T-helper 2 cell treated with Interferon-gamma antibody and Interleukin-4, amounts not matched to agents 5 μg/mL and 100 μg/mL, for 36 hours (primary cell): ENCODE measurements at regions not wholly inside any gene's neighbourhood (a gene's known extent, or its start where the extent isn't known, plus 50 kb on each side); places are given as distances from the start of the nearest gene placed in this dataset.

Experiments used
- DNase-seq: peaks from one replicate; pipeline ENCODE4 v3.0.0; 2021; ENCODE audit warnings: low spot score
- H3K27ac Mint-ChIP-seq: one replicate; pipeline ENCODE4 v1.8.0; 2021; ENCODE audit warnings: mild to moderate bottlenecking, mixed read lengths
- H3K27me3 Mint-ChIP-seq: one replicate; pipeline ENCODE4 v1.8.0; 2021; ENCODE audit warnings: low read depth, mixed read lengths
- H3K36me3 Mint-ChIP-seq: one replicate; pipeline ENCODE4 v1.8.0; 2021; ENCODE audit warnings: low read depth, mixed read lengths
- H3K4me1 Mint-ChIP-seq: one replicate; pipeline ENCODE4 v1.8.0; 2021; ENCODE audit warnings: low read depth, mixed read lengths
- H3K4me3 Mint-ChIP-seq: one replicate; pipeline ENCODE4 v1.8.0; 2022; ENCODE audit warnings: mild to moderate bottlenecking, moderate library complexity, mixed read lengths
- H3K9me3 Mint-ChIP-seq: one replicate; pipeline ENCODE4 v1.8.0; 2021; ENCODE audit warnings: mixed read lengths

DNA sequence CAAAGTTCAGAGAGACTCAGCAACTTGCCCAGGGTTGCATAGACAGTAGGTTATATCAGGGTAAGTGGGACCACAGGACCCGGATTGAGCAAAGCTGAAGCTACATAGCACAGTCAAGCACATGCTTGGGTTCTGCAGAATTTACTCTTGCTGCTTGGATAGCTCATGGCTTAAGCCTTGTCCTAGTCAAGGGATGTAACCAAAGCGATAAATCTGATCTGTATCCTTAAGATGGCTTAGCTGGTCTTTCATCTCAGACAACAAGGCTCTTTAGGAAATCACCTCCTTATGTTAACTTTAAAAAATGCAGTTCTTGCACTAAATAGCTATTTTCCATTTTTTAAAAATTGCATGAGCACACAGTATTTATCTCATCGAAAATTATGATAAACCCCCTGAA is 158.5 kb downstream of the LPIN1 start:
- Mint-ChIP-seq H3K4me3 (no peak overlapping the region), H3K4me1 (no peaks in the 10 kb centered on the region), H3K9me3 (no peaks in the 10 kb centered on the region), H3K27me3 (no peaks in the 10 kb centered on the region), H3K27ac (no peak overlapping the region), H3K36me3 (no peaks in the 10 kb centered on the region)
- no peak for DNase-seq

DNA sequence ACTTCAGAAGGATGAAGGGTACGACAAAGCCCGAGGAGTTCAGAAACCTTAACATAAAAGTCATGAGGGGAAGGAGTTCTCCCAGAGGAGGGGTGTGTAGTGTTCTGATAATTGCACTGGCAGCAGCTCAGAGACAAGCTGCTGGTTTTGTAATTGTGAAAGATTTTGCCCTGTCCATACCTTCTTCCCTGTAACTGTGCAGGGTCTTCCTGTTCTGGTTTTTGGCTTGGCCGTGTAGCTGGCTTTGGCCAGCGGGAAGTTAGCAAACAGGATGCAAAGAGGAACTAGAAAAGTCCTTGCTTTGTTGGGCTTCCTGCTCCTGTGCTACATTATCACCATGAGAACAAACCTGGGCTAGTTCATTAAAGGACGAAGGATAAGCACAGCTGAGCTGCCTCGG is 160.8 kb downstream of the LPIN1 start:
- H3K9me3 Mint-ChIP-seq, result no peaks in the 10 kb centered on the region
- no peaks in the 10 kb centered on the region for H3K36me3 Mint-ChIP-seq
- no peak overlapping the region for H3K4me3 Mint-ChIP-seq
- no peak overlapping the region for H3K27ac Mint-ChIP-seq
- H3K4me1 Mint-ChIP-seq, result no peaks in the 10 kb centered on the region
- H3K27me3 Mint-ChIP-seq, result no peaks in the 10 kb centered on the region
- no peak for DNase-seq

DNA sequence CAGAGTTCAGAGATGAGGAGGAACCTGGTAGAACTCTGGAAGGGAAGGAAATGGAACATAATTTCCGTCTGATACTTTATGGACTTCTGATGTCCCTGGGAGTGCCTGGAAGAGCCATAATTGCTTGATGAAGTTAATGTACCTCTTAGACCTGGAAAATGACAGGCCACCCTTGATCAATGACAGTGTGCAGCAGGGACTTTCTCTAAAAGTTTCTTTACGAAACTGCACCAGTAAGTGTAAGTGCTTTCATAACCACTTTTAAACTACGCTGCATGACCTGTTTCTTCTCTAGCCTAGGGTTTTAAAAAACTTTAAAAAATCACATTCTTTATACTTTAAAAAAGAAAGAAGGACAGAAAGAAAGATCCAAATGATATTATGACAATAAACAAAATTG is 164.5 kb downstream of the LPIN1 start:
- Mint-ChIP-seq H3K27ac (no peak overlapping the region), H3K9me3 (peaks cover 5% of the 10 kb centered on the region), H3K4me1 (no peaks in the 10 kb centered on the region), H3K36me3 (no peaks in the 10 kb centered on the region), H3K27me3 (no peaks in the 10 kb centered on the region), H3K4me3 (no peak overlapping the region)
- DNase-seq, result no peak

GRCh38 chr2:11912980-11913379 is 166.5 kb downstream of the LPIN1 start:
- DNase-seq, result no peak
- Mint-ChIP-seq H3K27ac (no peak overlapping the region), H3K27me3 (no peaks in the 10 kb centered on the region), H3K36me3 (no peaks in the 10 kb centered on the region), H3K9me3 (peaks cover 5% of the 10 kb centered on the region), H3K4me1 (no peaks in the 10 kb centered on the region), H3K4me3 (no peak overlapping the region)

DNA sequence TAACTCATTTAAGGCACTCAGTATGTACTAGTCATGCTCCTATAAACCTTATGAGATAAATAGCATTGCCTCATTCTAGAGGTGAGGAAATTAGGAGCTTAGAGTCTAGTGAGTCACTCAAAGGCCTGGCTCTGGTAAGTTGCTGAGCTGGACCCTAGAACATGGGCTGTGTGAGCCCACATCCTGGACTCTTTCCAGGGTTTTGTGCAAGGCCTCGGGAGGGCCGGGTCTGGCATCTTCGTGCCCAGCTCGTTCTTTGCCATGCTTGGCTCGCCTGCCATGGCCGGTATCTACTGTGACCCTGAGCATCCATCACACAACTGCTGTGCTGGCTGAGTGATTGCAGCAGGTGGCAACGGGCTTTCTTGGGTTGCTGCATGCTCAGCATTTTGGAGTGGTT is 168.0 kb downstream of the LPIN1 start:
- Mint-ChIP-seq H3K4me1 (no peaks in the 10 kb centered on the region), H3K4me3 (no peak overlapping the region), H3K27me3 (no peaks in the 10 kb centered on the region), H3K9me3 (peaks cover 5% of the 10 kb centered on the region), H3K36me3 (no peaks in the 10 kb centered on the region), H3K27ac (no peak overlapping the region)
- no peak for DNase-seq

DNA sequence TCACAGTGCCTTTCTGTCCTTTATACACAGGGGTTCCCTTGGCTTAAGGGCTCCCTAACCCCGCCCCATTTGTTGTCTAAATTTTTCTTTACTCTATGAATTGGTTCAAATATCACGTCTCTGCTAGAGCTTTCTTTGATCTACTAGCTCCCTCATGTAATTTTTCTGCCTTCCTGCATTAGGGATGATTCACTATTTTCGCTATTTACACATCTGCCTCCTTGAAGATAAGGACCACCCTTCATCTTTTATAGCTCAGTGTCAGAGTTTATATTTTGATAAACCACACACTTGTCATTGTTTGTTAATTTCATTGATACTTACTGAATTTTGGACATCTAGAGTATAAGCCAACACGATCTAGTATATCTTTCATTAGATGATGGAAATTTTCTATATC is 169.2 kb downstream of the LPIN1 start:
- Mint-ChIP-seq H3K4me3 (no peak overlapping the region), H3K36me3 (no peaks in the 10 kb centered on the region), H3K27ac (no peak overlapping the region), H3K27me3 (no peaks in the 10 kb centered on the region), H3K9me3 (peaks cover 5% of the 10 kb centered on the region), H3K4me1 (no peaks in the 10 kb centered on the region)
- no peak for DNase-seq

DNA sequence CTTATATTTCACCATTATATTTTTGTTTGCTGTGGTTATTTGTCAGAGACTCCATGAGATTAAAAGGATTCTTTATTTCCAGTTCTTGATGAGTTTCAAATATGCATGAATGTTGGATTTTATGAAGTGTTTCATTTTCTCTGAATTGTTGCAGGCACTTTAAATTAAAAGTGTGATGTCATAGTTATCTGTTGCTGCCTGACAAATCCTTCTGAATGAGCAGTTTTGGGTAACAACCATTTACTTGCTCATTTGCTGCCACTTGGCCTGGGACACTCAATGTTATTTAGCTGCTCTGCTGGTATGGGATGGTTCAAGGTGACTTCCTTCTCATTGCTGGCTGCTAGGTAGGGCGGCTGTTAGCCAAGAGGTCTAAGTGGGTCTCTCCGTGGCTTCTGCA is 173.5 kb downstream of the LPIN1 start:
- no peaks in the 10 kb centered on the region for H3K4me1 Mint-ChIP-seq
- H3K9me3 Mint-ChIP-seq, result no peaks in the 10 kb centered on the region
- no peak for DNase-seq
- no peaks in the 10 kb centered on the region for H3K36me3 Mint-ChIP-seq
- no peak overlapping the region for H3K27ac Mint-ChIP-seq
- H3K27me3 Mint-ChIP-seq, result peaks cover 1% of the 10 kb centered on the region
- no peak overlapping the region for H3K4me3 Mint-ChIP-seq

GRCh38 chr2:11920993-11921583 is 174.7 kb downstream of the LPIN1 start:
- Mint-ChIP-seq H3K9me3 (no peaks in the 10 kb centered on the region), H3K36me3 (no peaks in the 10 kb centered on the region), H3K27me3 (peaks cover 1% of the 10 kb centered on the region), H3K4me1 (no peaks in the 10 kb centered on the region), H3K27ac (no peak overlapping the region), H3K4me3 (no peak overlapping the region)
- DNase-seq, result no peak

DNA sequence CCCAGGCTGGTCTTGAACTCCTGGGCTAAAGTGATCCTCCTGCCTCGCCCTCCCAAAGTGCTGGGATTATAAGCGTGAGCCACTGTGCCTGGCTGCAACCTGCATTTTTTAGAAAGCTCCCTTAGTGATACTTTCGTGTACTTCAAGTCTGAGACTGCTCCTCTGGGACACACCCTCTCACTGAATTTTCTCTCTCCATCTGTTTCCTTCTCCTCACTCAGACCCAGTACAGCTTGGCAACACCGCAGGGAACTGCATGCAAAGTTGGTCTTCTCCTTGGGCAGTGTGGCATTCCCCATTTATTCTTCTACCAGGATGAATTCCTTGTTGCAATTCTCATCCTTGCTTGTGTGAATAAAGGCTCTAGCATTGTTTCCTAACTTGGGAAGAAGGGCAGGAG is 175.9 kb downstream of the LPIN1 start:
- no peaks in the 10 kb centered on the region for H3K9me3 Mint-ChIP-seq
- no peak overlapping the region for H3K4me3 Mint-ChIP-seq
- no peaks in the 10 kb centered on the region for H3K4me1 Mint-ChIP-seq
- no peak for DNase-seq
- H3K27ac Mint-ChIP-seq, result no peak overlapping the region
- H3K36me3 Mint-ChIP-seq, result no peaks in the 10 kb centered on the region
- peaks cover 1% of the 10 kb centered on the region for H3K27me3 Mint-ChIP-seq

DNA sequence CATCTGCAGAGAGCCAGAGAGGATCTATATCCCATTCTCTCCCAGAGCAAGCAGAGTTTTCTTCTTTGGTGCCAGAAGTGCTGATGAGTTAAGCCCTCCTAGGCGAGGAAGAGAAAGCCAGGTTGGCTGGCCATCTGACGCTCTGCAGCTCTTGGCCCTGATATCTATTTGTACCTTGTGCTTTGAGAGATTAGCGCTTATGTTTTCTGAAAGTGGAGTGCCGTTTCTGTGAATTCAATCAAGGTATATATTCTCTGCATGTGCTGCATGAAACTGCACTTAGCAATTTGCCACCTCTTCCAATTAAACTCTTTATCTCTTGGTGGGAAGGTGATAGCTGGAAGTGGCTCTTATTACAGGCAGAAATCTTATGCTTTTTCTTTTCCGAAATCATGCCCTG is 177.5 kb downstream of the LPIN1 start:
- no peaks in the 10 kb centered on the region for H3K4me1 Mint-ChIP-seq
- H3K4me3 Mint-ChIP-seq, result no peak overlapping the region
- DNase-seq, result no peak
- H3K36me3 Mint-ChIP-seq, result no peaks in the 10 kb centered on the region
- peaks cover 1% of the 10 kb centered on the region for H3K27me3 Mint-ChIP-seq
- H3K27ac Mint-ChIP-seq, result no peak overlapping the region
- no peaks in the 10 kb centered on the region for H3K9me3 Mint-ChIP-seq

DNA sequence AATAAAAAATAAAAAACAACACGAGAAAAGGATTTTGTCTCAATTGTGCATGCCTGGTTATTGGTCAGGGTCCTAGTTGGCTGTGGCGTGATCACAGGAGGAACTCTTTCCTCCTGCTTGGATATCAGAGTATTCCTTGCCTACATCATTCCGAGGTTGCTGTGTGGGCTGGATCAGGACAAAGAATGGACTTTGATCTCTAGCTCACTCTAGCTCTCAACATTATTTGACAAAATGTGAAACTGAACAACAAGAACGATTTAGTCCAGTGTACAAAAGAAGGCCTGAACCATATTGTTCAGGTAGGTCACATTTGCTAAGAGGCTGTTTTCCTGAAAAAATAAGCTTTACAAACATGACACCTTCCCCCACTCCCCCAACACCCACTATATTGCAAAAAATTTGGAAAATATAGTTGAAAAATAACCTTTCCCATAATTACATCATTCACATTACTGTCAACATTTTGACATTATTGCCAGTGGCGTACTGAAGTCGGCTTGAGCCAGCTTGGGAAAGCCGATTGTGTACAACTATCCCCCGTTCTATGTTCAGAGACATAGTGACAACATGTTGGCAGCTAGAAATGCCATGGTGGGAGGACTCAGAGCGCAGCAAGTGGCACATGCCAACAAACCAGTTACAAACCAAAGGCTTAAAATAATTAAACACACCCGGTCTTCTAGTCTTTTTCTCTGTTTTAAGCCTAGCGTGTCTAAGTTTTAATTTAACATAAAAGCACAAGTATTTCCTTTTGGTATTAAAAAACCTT is 179.0 kb downstream of the LPIN1 start:
- H3K9me3 Mint-ChIP-seq, result no peaks in the 10 kb centered on the region

GRCh38 chr2:11930211-11930761 is 183.9 kb downstream of the LPIN1 start:
- Mint-ChIP-seq H3K27ac (no peak overlapping the region), H3K4me1 (peaks cover 4% of the 10 kb centered on the region), H3K27me3 (no peaks in the 10 kb centered on the region), H3K9me3 (no peaks in the 10 kb centered on the region), H3K36me3 (no peaks in the 10 kb centered on the region), H3K4me3 (no peak overlapping the region)
- DNase-seq, result no peak

More for the DNA sequence above, 179.0 kb downstream of the LPIN1 start:
- H3K4me3 Mint-ChIP-seq, result no peak overlapping the region
- H3K27me3 Mint-ChIP-seq, result peaks cover 1% of the 10 kb centered on the region
- no peak for DNase-seq
- H3K27ac Mint-ChIP-seq, result no peak overlapping the region
- H3K36me3 Mint-ChIP-seq, result no peaks in the 10 kb centered on the region
- no peaks in the 10 kb centered on the region for H3K4me1 Mint-ChIP-seq

DNA sequence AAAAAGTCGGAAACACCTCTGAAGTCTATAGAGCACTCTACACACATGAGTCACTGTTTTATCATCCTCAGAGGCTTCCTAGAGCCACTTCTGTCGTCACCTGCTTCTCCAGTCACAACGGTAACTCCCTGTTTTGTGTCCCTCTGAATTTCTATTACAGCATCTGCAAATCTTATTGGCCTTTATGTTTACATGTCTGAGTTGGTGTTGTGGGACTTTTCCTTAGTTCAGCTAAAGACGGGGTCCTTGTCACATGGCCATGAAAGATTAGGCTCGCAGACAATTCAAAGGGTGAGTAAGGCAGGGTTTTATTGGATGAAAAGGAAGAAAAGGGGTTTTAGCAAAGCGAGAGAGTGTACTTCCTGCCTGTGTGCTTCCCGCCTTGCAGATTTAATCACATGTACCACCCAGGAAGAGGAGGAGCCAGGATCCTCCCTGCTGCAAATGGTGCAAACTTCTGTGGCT is 185.6 kb downstream of the LPIN1 start:
- Mint-ChIP-seq H3K27me3 (no peaks in the 10 kb centered on the region), H3K36me3 (no peaks in the 10 kb centered on the region), H3K4me1 (peaks cover 4% of the 10 kb centered on the region), H3K9me3 (no peaks in the 10 kb centered on the region), H3K4me3 (no peak overlapping the region), H3K27ac (no peak overlapping the region)
- no peak for DNase-seq

- no peak overlapping the region for H3K27ac Mint-ChIP-seq
- no peaks in the 10 kb centered on the region for H3K27me3 Mint-ChIP-seq
- H3K4me1 Mint-ChIP-seq, result peaks cover 4% of the 10 kb centered on the region
- no peaks in the 10 kb centered on the region for H3K36me3 Mint-ChIP-seq
- DNase-seq, result no peak
- no peak overlapping the region for H3K4me3 Mint-ChIP-seq
- H3K9me3 Mint-ChIP-seq, result no peaks in the 10 kb centered on the region
Observed at GRCh38 chr2:11932962-11933361, 186.5 kb downstream of the LPIN1 start.
